ENCODE measurements at regions not wholly inside any gene's neighbourhood (a gene's known extent, or its start where the extent isn't known, plus 50 kb on each side); places are given as distances from the start of the nearest gene placed in this dataset.

DNA sequence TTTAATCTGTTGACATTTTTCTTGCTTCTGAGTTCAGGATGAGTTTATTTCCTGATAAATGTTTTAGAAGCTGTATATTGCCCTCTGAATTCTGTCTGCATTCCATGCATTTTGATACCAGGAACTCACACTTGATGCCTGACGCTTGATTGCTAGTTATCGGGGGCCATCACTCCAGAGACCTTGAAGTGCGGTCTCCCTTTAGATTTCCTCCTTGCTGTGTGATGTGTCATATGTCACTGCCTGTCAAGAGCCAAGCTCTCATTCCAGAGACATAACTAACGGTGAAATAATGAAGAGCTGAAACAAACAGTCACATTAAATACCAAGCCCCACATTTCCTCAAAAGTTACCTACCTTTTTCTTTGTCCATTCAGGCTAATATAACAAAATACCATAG lies 155.5 kb downstream of the TNFSF13B start:
- no peaks in the 10 kb centered on the region for H3K36me3 ChIP-seq (ENCODE audit: control insufficient read depth, insufficient read depth, low read length)
- no TSS peak for BruUV-seq (replicated peaks)
- H3K9me3 ChIP-seq (replicated peaks; ENCODE audit: control insufficient read depth, insufficient read depth, low read depth, low read length), result no peaks in the 10 kb centered on the region
- WGBS (ENCODE audit: insufficient coverage, low coverage, missing lambda C conversion rate), result 23% methylated on average over 4 of the region's 4 CpGs
- ChIA-PET POLR2A (no interaction called here), CTCF (ENCODE audit: low intra/inter-chr PET ratio) (no interaction called here)
- peaks cover 0 to 5% of the 10 kb centered on the region in 2 experiments; a peak in 2 of 5 replicates for H3K4me1 ChIP-seq (replicated peaks in 1 of 2; ENCODE audit: control insufficient read depth in 2 of 2, insufficient read depth in 2 of 2, low read length in 2 of 2)
- no peak for TF ChIP-seq TCF7L2 (IDR thresholded peaks at IDR 0.05; ENCODE audit: low read depth, low read length)
- TF ChIP-seq ZNF184 (CRISPR knock-in tag; IDR thresholded peaks at IDR 0.05), result no peak
- no peak for TF ChIP-seq MTA3 (IDR thresholded peaks at IDR 0.05; ENCODE audit: borderline replicate concordance)
- no peak for TF ChIP-seq ZNF134 (CRISPR knock-in tag; conservative IDR thresholded peaks at IDR 0.05)
- H3K79me2 ChIP-seq (ENCODE audit: control insufficient read depth, insufficient read depth, low read length), result no peaks in the 10 kb centered on the region
- intact Hi-C loops (cut with micrococcal nuclease), result no loop called here
- no peaks in the 10 kb centered on the region for H3K9me1 ChIP-seq (ENCODE audit: control insufficient read depth, insufficient read depth, low read length)
- no peak overlapping the region for H3K4me2 ChIP-seq (ENCODE audit: insufficient read depth, low read length)
- no peak overlapping the region for H3K27ac ChIP-seq (ENCODE audit: extremely low read depth, low read depth, low read length)
- H2AFZ ChIP-seq (ENCODE audit: low read depth, low read length), result no peak overlapping the region
- ATAC-seq (no peak), FAIRE-seq (no peak), DNase-seq (ENCODE audit: extremely low read depth in 1 of 4, low spot score in 3 of 4) (peak in 1 of 4 experiments; percentile 14)
- H3K9ac ChIP-seq (ENCODE audit: insufficient read depth in 1 of 2, low read depth in 2 of 2, low read length in 2 of 2), result no peak overlapping the region
- H3K27me3 ChIP-seq (ENCODE audit: control insufficient read depth in 2 of 2, insufficient read depth in 2 of 2, low read length in 2 of 2), result no peaks in the 10 kb centered on the region
- no peak overlapping the region for H3K4me3 ChIP-seq
- H4K20me1 ChIP-seq (replicated peaks; ENCODE audit: control insufficient read depth, insufficient read depth, low read length), result no peaks in the 10 kb centered on the region
- in situ Hi-C loops (cut with MboI), result no loop called here

DNA sequence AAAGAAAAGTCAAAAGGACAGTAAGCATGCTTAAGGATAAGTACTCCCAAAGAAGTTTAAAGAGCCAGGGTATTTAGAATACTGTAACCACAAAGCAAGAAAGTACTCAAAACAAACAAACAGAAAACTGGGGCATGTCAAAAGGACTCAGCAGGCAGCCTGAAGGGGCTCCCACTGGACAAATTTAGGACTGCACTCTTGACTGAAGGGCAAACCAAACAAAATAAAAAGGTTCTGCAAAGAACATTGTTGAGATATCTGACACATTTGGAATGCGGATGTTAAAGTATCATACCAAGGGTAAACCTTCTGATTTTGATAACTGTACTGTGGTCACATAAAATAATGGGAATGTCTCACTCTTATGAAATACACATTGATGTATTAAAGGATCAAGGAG lies 157.4 kb downstream of the TNFSF13B start:
- intact Hi-C loops (cut with micrococcal nuclease), result no loop called here
- H3K27me3 ChIP-seq (ENCODE audit: control insufficient read depth in 2 of 2, insufficient read depth in 2 of 2, low read length in 2 of 2), result no peaks in the 10 kb centered on the region
- ATAC-seq (no peak), FAIRE-seq (no peak), DNase-seq (ENCODE audit: extremely low read depth in 1 of 4, low spot score in 3 of 4) (no peak)
- 62% methylated on average over 1 of the region's 1 CpG for WGBS (ENCODE audit: insufficient coverage, low coverage, missing lambda C conversion rate)
- no peaks in the 10 kb centered on the region for H3K79me2 ChIP-seq (ENCODE audit: control insufficient read depth, insufficient read depth, low read length)
- no peaks in the 10 kb centered on the region for H4K20me1 ChIP-seq (replicated peaks; ENCODE audit: control insufficient read depth, insufficient read depth, low read length)
- no peak overlapping the region for H3K4me3 ChIP-seq
- no TSS peak for BruUV-seq (replicated peaks)
- H3K9me1 ChIP-seq (ENCODE audit: control insufficient read depth, insufficient read depth, low read length), result no peaks in the 10 kb centered on the region
- no peaks in the 10 kb centered on the region for H3K36me3 ChIP-seq (ENCODE audit: control insufficient read depth, insufficient read depth, low read length)
- no peaks in the 10 kb centered on the region for H3K9me3 ChIP-seq (replicated peaks; ENCODE audit: control insufficient read depth, insufficient read depth, low read depth, low read length)
- CTCF ChIA-PET (ENCODE audit: low intra/inter-chr PET ratio), result no interaction called here
- POLR2A ChIA-PET, result no interaction called here
- no peak overlapping the region for H3K27ac ChIP-seq (ENCODE audit: extremely low read depth, low read depth, low read length)
- H2AFZ ChIP-seq (ENCODE audit: low read depth, low read length), result no peak overlapping the region
- in situ Hi-C loops (cut with MboI), result no loop called here
- no peak overlapping the region for H3K9ac ChIP-seq (ENCODE audit: insufficient read depth in 1 of 2, low read depth in 2 of 2, low read length in 2 of 2)
- no peak overlapping the region for H3K4me2 ChIP-seq (ENCODE audit: insufficient read depth, low read length)
- TF ChIP-seq EHMT2 (IDR thresholded peaks at IDR 0.05) (no peak), NR2C1 (IDR thresholded peaks at IDR 0.05) (no peak), NR2C1 (tag; IDR thresholded peaks at IDR 0.05) (no peak), CBFB (CRISPR knock-in tag; IDR thresholded peaks at IDR 0.05) (no peak), RHOXF2B (CRISPR knock-in tag; conservative IDR thresholded peaks at IDR 0.05) (no peak)
- TF ChIP-seq, protein P1, sequence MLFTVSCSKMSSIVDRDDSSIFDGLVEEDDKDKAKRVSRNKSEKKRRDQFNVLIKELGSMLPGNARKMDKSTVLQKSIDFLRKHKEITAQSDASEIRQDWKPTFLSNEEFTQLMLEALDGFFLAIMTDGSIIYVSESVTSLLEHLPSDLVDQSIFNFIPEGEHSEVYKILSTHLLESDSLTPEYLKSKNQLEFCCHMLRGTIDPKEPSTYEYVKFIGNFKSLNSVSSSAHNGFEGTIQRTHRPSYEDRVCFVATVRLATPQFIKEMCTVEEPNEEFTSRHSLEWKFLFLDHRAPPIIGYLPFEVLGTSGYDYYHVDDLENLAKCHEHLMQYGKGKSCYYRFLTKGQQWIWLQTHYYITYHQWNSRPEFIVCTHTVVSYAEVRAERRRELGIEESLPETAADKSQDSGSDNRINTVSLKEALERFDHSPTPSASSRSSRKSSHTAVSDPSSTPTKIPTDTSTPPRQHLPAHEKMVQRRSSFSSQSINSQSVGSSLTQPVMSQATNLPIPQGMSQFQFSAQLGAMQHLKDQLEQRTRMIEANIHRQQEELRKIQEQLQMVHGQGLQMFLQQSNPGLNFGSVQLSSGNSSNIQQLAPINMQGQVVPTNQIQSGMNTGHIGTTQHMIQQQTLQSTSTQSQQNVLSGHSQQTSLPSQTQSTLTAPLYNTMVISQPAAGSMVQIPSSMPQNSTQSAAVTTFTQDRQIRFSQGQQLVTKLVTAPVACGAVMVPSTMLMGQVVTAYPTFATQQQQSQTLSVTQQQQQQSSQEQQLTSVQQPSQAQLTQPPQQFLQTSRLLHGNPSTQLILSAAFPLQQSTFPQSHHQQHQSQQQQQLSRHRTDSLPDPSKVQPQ (CRISPR knock-in tag; IDR thresholded peaks at IDR 0.05; ENCODE audit: borderline replicate concordance), result no peak
- peaks cover 0 to 5% of the 10 kb centered on the region in 2 experiments; a peak in 2 of 5 replicates for H3K4me1 ChIP-seq (replicated peaks in 1 of 2; ENCODE audit: control insufficient read depth in 2 of 2, insufficient read depth in 2 of 2, low read length in 2 of 2)

All from K562 (cell line).